ENCODE measurements at regions not wholly inside any gene's neighbourhood (a gene's known extent, or its start where the extent isn't known, plus 50 kb on each side); places are given as distances from the start of the nearest gene placed in this dataset.

DNA sequence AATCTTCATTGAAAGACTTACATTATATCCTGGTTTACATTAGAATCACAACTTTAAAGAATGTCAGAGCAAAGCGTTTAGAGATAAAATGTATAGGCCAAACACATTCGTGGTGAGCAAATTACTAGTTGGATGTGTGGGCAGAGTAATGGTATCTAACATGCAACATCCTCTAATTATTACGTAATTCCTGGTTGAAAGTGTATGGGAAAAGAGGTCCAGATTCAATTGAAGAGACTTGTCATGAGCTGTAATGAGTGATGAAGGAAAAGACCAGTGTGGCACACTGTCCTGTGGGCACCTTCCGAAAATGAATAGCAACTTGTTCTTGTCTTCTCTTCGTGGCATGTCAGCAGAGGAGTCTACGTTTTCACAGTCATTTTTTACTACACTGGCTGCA, 192.8 kb downstream of the LRIG3 start:
- H3K4me2 ChIP-seq (ENCODE audit: low read length) = no peak overlapping the region
- H3F3A ChIP-seq (ENCODE audit: control insufficient read depth, insufficient read depth) = no peaks in the 10 kb centered on the region
- H3K36me3 ChIP-seq (ENCODE audit: control insufficient read depth, low read length) = no peaks in the 10 kb centered on the region
- no peaks in the 10 kb centered on the region for H3K9me2 ChIP-seq (replicated peaks; ENCODE audit: control insufficient read depth, low read length)
- H3K4me1 ChIP-seq (ENCODE audit: control insufficient read depth, low read length) = no peaks in the 10 kb centered on the region
- H3K27ac ChIP-seq (ENCODE audit: low read depth, low read length) = no peak overlapping the region
- no peaks in the 10 kb centered on the region for H3K9me3 ChIP-seq (ENCODE audit: control insufficient read depth, insufficient read depth, low read length)
- no peaks in the 10 kb centered on the region for H4K20me1 ChIP-seq (ENCODE audit: control insufficient read depth, insufficient read depth, low read depth, low read length)
- TF ChIP-seq CTCF (IDR thresholded peaks at IDR 0.05; ENCODE audit: low read depth, low read length, poor library complexity, severe bottlenecking) (no peak), EZH2phosphoT487 (IDR thresholded peaks at IDR 0.05; ENCODE audit: borderline replicate concordance, low read length) (no peak)
- no peaks in the 10 kb centered on the region for H3K79me2 ChIP-seq (ENCODE audit: control insufficient read depth, low read length)
- H3K27me3 ChIP-seq (ENCODE audit: control insufficient read depth, low read length) = no peaks in the 10 kb centered on the region
- no peak overlapping the region for H3K4me3 ChIP-seq (ENCODE audit: low read length)

DNA sequence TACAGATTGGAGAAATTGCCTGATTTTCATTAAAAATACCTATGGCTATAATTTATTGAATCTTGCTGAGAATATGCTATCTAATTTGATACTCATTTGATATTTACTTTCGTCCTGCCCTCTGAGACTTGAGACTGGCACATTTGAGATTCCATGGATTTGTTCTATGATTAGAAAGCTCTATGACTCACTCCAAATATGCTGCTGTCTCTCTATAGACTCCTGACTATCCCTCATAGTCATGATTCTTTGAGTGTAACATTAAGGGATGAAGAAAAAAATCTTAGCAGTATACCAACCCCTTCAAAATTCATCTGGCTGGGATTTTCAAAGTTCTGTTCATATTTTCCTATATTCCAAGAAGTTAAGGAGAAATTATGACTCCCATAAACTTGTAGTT, 191.9 kb downstream of the LRIG3 start:
- no peaks in the 10 kb centered on the region for H3K9me2 ChIP-seq (replicated peaks; ENCODE audit: control insufficient read depth, low read length)
- TF ChIP-seq EZH2phosphoT487 (IDR thresholded peaks at IDR 0.05; ENCODE audit: borderline replicate concordance, low read length) (no peak), CTCF (IDR thresholded peaks at IDR 0.05; ENCODE audit: low read depth, low read length, poor library complexity, severe bottlenecking) (no peak)

GRCh38 chr12:58731096-58731495, 189.2 kb downstream of the LRIG3 start:
- no peak overlapping the region for H3K4me3 ChIP-seq (ENCODE audit: low read length)
- no peaks in the 10 kb centered on the region for H3K9me3 ChIP-seq (ENCODE audit: control insufficient read depth, insufficient read depth, low read length)
- H3K4me1 ChIP-seq (ENCODE audit: control insufficient read depth, low read length) = no peaks in the 10 kb centered on the region
- H3K36me3 ChIP-seq (ENCODE audit: control insufficient read depth, low read length) = no peaks in the 10 kb centered on the region
- no peaks in the 10 kb centered on the region for H3F3A ChIP-seq (ENCODE audit: control insufficient read depth, insufficient read depth)
- H3K27ac ChIP-seq (ENCODE audit: low read depth, low read length) = no peak overlapping the region
- H4K20me1 ChIP-seq (ENCODE audit: control insufficient read depth, insufficient read depth, low read depth, low read length) = no peaks in the 10 kb centered on the region
- no peaks in the 10 kb centered on the region for H3K27me3 ChIP-seq (ENCODE audit: control insufficient read depth, low read length)
- no peaks in the 10 kb centered on the region for H3K79me2 ChIP-seq (ENCODE audit: control insufficient read depth, low read length)
- H3K9me2 ChIP-seq (replicated peaks; ENCODE audit: control insufficient read depth, low read length) = no peaks in the 10 kb centered on the region
- H3K4me2 ChIP-seq (ENCODE audit: low read length) = no peak overlapping the region
- TF ChIP-seq CTCF (IDR thresholded peaks at IDR 0.05; ENCODE audit: low read depth, low read length, poor library complexity, severe bottlenecking) (no peak), EZH2phosphoT487 (IDR thresholded peaks at IDR 0.05; ENCODE audit: borderline replicate concordance, low read length) (no peak)

More for the DNA sequence above, 191.9 kb downstream of the LRIG3 start:
- Histone ChIP-seq H3F3A (ENCODE audit: control insufficient read depth, insufficient read depth) (no peaks in the 10 kb centered on the region), H3K4me3 (ENCODE audit: low read length) (no peak overlapping the region), H3K9me3 (ENCODE audit: control insufficient read depth, insufficient read depth, low read length) (no peaks in the 10 kb centered on the region), H3K27ac (ENCODE audit: low read depth, low read length) (no peak overlapping the region), H3K4me1 (ENCODE audit: control insufficient read depth, low read length) (no peaks in the 10 kb centered on the region), H3K36me3 (ENCODE audit: control insufficient read depth, low read length) (no peaks in the 10 kb centered on the region), H3K79me2 (ENCODE audit: control insufficient read depth, low read length) (no peaks in the 10 kb centered on the region), H3K27me3 (ENCODE audit: control insufficient read depth, low read length) (no peaks in the 10 kb centered on the region), H3K4me2 (ENCODE audit: low read length) (no peak overlapping the region), H4K20me1 (ENCODE audit: control insufficient read depth, insufficient read depth, low read depth, low read length) (no peaks in the 10 kb centered on the region)

- TF ChIP-seq EZH2phosphoT487 (IDR thresholded peaks at IDR 0.05; ENCODE audit: borderline replicate concordance, low read length) (no peak), CTCF (IDR thresholded peaks at IDR 0.05; ENCODE audit: low read depth, low read length, poor library complexity, severe bottlenecking) (no peak)
- no peak overlapping the region for H3K27ac ChIP-seq (ENCODE audit: low read depth, low read length)
Observed at GRCh38 chr12:58732894-58733293, 187.4 kb downstream of the LRIG3 start.

More at GRCh38 chr12:58732894-58733293, 187.4 kb downstream of the LRIG3 start:
- H3K27me3 ChIP-seq (ENCODE audit: control insufficient read depth, low read length) = no peaks in the 10 kb centered on the region
- no peaks in the 10 kb centered on the region for H3K9me3 ChIP-seq (ENCODE audit: control insufficient read depth, insufficient read depth, low read length)
- no peak overlapping the region for H3K4me2 ChIP-seq (ENCODE audit: low read length)
- H4K20me1 ChIP-seq (ENCODE audit: control insufficient read depth, insufficient read depth, low read depth, low read length) = no peaks in the 10 kb centered on the region
- H3K36me3 ChIP-seq (ENCODE audit: control insufficient read depth, low read length) = no peaks in the 10 kb centered on the region
- no peaks in the 10 kb centered on the region for H3K79me2 ChIP-seq (ENCODE audit: control insufficient read depth, low read length)
- no peaks in the 10 kb centered on the region for H3F3A ChIP-seq (ENCODE audit: control insufficient read depth, insufficient read depth)
- H3K4me1 ChIP-seq (ENCODE audit: control insufficient read depth, low read length) = no peaks in the 10 kb centered on the region
- no peak overlapping the region for H3K4me3 ChIP-seq (ENCODE audit: low read length)
- H3K9me2 ChIP-seq (replicated peaks; ENCODE audit: control insufficient read depth, low read length) = no peaks in the 10 kb centered on the region

Data from DOHH2 (cell line).